ENCODE measurements at regions not wholly inside any gene's neighbourhood (a gene's known extent, or its start where the extent isn't known, plus 50 kb on each side); places are given as distances from the start of the nearest gene placed in this dataset.
"Not testable (repeated sequence)": the region's sequence is repeated elsewhere in the genome, so short reads cannot be mapped to it uniquely, and the experiment has no call there.

- H3K36me3 ChIP-seq (ENCODE audit: insufficient read depth), result no peaks in the 10 kb centered on the region
- no peaks in the 10 kb centered on the region for H3K27me3 ChIP-seq (ENCODE audit: insufficient read depth, low read depth)
- H4K20me1 ChIP-seq (ENCODE audit: insufficient read depth), result no peaks in the 10 kb centered on the region
- H3K4me3 ChIP-seq (IDR thresholded peaks at IDR 0.05; ENCODE audit: insufficient read depth, low read depth, low read length), result no peak overlapping the region
- H3K9ac ChIP-seq, result no peak overlapping the region
- H3K79me2 ChIP-seq (ENCODE audit: insufficient read depth, low read depth), result no peaks in the 10 kb centered on the region
- H3K4me2 ChIP-seq, result no peak overlapping the region
- TF ChIP-seq CTCF (conservative IDR thresholded peaks at IDR 0.05; ENCODE audit: low read depth, low read length), result no peak
- H3K27ac ChIP-seq, result no peak overlapping the region
- peaks cover 11% of the 10 kb centered on the region for H3K4me1 ChIP-seq (ENCODE audit: low read depth, poor library complexity, severe bottlenecking)
- no peak overlapping the region for H2AFZ ChIP-seq (ENCODE audit: low read depth)
Observed at GRCh38 chr12:116444590-116444943, 114.6 kb upstream of the MAP1LC3B2 start.

GRCh38 chr12:116448165-116448739 lies 110.9 kb upstream of the MAP1LC3B2 start:
- no peaks in the 10 kb centered on the region for H3K79me2 ChIP-seq (ENCODE audit: insufficient read depth, low read depth)
- no peak overlapping the region for H3K9ac ChIP-seq
- H3K4me1 ChIP-seq (ENCODE audit: low read depth, poor library complexity, severe bottlenecking), result peaks cover 8% of the 10 kb centered on the region
- H3K27ac ChIP-seq, result no peak overlapping the region
- H3K4me3 ChIP-seq (IDR thresholded peaks at IDR 0.05; ENCODE audit: insufficient read depth, low read depth, low read length), result no peak overlapping the region
- H3K27me3 ChIP-seq (ENCODE audit: insufficient read depth, low read depth), result no peaks in the 10 kb centered on the region
- TF ChIP-seq CTCF (conservative IDR thresholded peaks at IDR 0.05; ENCODE audit: low read depth, low read length), result no peak
- H2AFZ ChIP-seq (ENCODE audit: low read depth), result no peak overlapping the region
- no peaks in the 10 kb centered on the region for H3K36me3 ChIP-seq (ENCODE audit: insufficient read depth)
- H3K4me2 ChIP-seq, result no peak overlapping the region
- H4K20me1 ChIP-seq (ENCODE audit: insufficient read depth), result no peaks in the 10 kb centered on the region

GRCh38 chr12:116450406-116450910 lies 108.7 kb upstream of the MAP1LC3B2 start:
- H3K27ac ChIP-seq, result no peak overlapping the region
- H3K9ac ChIP-seq, result no peak overlapping the region
- H3K4me2 ChIP-seq, result no peak overlapping the region

GRCh38 chr12:116452975-116453374 lies 106.2 kb upstream of the MAP1LC3B2 start:
- H3K27me3 ChIP-seq (ENCODE audit: insufficient read depth, low read depth); H3K4me1 ChIP-seq (ENCODE audit: low read depth, poor library complexity, severe bottlenecking); H3K4me3 ChIP-seq (IDR thresholded peaks at IDR 0.05; ENCODE audit: insufficient read depth, low read depth, low read length); H3K9ac ChIP-seq; H2AFZ ChIP-seq (ENCODE audit: low read depth); H3K4me2 ChIP-seq; H3K36me3 ChIP-seq (ENCODE audit: insufficient read depth); H4K20me1 ChIP-seq (ENCODE audit: insufficient read depth); H3K27ac ChIP-seq; H3K79me2 ChIP-seq (ENCODE audit: insufficient read depth, low read depth): not testable (repeated sequence)

More at GRCh38 chr12:116450406-116450910, 108.7 kb upstream of the MAP1LC3B2 start:
- no peak for TF ChIP-seq CTCF (conservative IDR thresholded peaks at IDR 0.05; ENCODE audit: low read depth, low read length)
- no peaks in the 10 kb centered on the region for H3K79me2 ChIP-seq (ENCODE audit: insufficient read depth, low read depth)
- no peak overlapping the region for H2AFZ ChIP-seq (ENCODE audit: low read depth)
- no peaks in the 10 kb centered on the region for H3K4me1 ChIP-seq (ENCODE audit: low read depth, poor library complexity, severe bottlenecking)
- no peaks in the 10 kb centered on the region for H4K20me1 ChIP-seq (ENCODE audit: insufficient read depth)
- no peaks in the 10 kb centered on the region for H3K27me3 ChIP-seq (ENCODE audit: insufficient read depth, low read depth)
- H3K36me3 ChIP-seq (ENCODE audit: insufficient read depth), result no peaks in the 10 kb centered on the region
- no peak overlapping the region for H3K4me3 ChIP-seq (IDR thresholded peaks at IDR 0.05; ENCODE audit: insufficient read depth, low read depth, low read length)

GRCh38 chr12:116453631-116454030 lies 105.5 kb upstream of the MAP1LC3B2 start:
- no peak overlapping the region for H3K27ac ChIP-seq
- TF ChIP-seq CTCF (conservative IDR thresholded peaks at IDR 0.05; ENCODE audit: low read depth, low read length), result no peak

More at GRCh38 chr12:116453631-116454030, 105.5 kb upstream of the MAP1LC3B2 start:
- H3K4me2 ChIP-seq, result no peak overlapping the region
- H2AFZ ChIP-seq (ENCODE audit: low read depth), result no peak overlapping the region
- H3K36me3 ChIP-seq (ENCODE audit: insufficient read depth), result no peaks in the 10 kb centered on the region
- H3K4me1 ChIP-seq (ENCODE audit: low read depth, poor library complexity, severe bottlenecking), result no peaks in the 10 kb centered on the region
- no peak overlapping the region for H3K4me3 ChIP-seq (IDR thresholded peaks at IDR 0.05; ENCODE audit: insufficient read depth, low read depth, low read length)
- no peaks in the 10 kb centered on the region for H3K27me3 ChIP-seq (ENCODE audit: insufficient read depth, low read depth)
- H3K9ac ChIP-seq, result no peak overlapping the region
- H3K79me2 ChIP-seq (ENCODE audit: insufficient read depth, low read depth), result no peaks in the 10 kb centered on the region
- no peaks in the 10 kb centered on the region for H4K20me1 ChIP-seq (ENCODE audit: insufficient read depth)

All from KMS-11 (cell line).